Panc1 (cell line): ENCODE measurements at regions not wholly inside any gene's neighbourhood (a gene's known extent, or its start where the extent isn't known, plus 50 kb on each side); places are given as distances from the start of the nearest gene placed in this dataset.

ENCODE experiments used
- ATAC-seq: fragments of 200-7000 bp; cut with Tn5 transposase; 2 replicates; pipeline ENCODE4 v1.9.1; 2020; ENCODE audit warnings: mild to moderate bottlenecking, moderate library complexity
- BruUV-seq: library from RNA; stranded (reverse); fragments of 400-500 nt; replicated peaks from 2 replicates; lab custom pipeline; 2021; lab: Mats Ljungman, UMichigan
- CTCF ChIA-PET: fragments of 300-600 bp; sonication (Branson Sonifier 250); formaldehyde crosslinking; loops from one replicate; lab custom pipeline; 2022; ENCODE audit warnings: antibody characterized with exemption; lab: Charles Lee
- POLR2A ChIA-PET: fragments of 300-600 bp; sonication (Branson Sonifier 250); formaldehyde crosslinking; loops from one replicate; lab custom pipeline; 2022; ENCODE audit warnings: antibody characterized with exemption; lab: Charles Lee
- DNase-seq: peaks from one replicate; pipeline ENCODE4 v3.0.0-alpha.2; 2010; ENCODE audit warnings: low read depth, low spot score
- H3K27ac ChIP-seq: 2 replicates; pipeline ENCODE4 v1.5.1; 2011; ENCODE audit warnings: mild to moderate bottlenecking, low read length, inconsistent platforms
- H3K27me3 ChIP-seq: fragments of 200-500 bp; sonication (Bioruptor generic); 2 replicates; pipeline ENCODE4 v1.6.0; 2014; ENCODE audit warnings: low read length, inconsistent platforms; ENCODE audit not compliant: control insufficient read depth, insufficient read depth
- H3K36me3 ChIP-seq: fragments of 200-500 bp; sonication (Bioruptor generic); 2 replicates; pipeline ENCODE4 v1.5.1; 2014; ENCODE audit warnings: inconsistent platforms, mild to moderate bottlenecking, low read length, moderate library complexity; ENCODE audit not compliant: control insufficient read depth, insufficient read depth
- H3K4me1 ChIP-seq: 2 replicates; pipeline ENCODE4 v1.5.1; 2011; ENCODE audit warnings: inconsistent platforms, mild to moderate bottlenecking, low read length, moderate library complexity; ENCODE audit not compliant: control insufficient read depth, insufficient read depth
- H3K4me3 ChIP-seq, 2 experiments: 2 replicates each; pipeline ENCODE4 v1.5.1; 2011 to 2012; ENCODE audit warnings: low read depth in 2 of 2, low read length in 2 of 2, mild to moderate bottlenecking in 2 of 2, inconsistent platforms in 1 of 2, moderate library complexity in 1 of 2
- H3K9me3 ChIP-seq: fragments of 200-500 bp; sonication (Bioruptor generic); 2 replicates; pipeline ENCODE4 v1.5.1; 2014; ENCODE audit warnings: low read depth, mild to moderate bottlenecking, inconsistent platforms, low read length, moderate library complexity; ENCODE audit not compliant: control insufficient read depth, insufficient read depth
- CTCF ChIP-seq: fragments of 450-650 bp; IDR thresholded peaks from 2 replicates; pipeline ENCODE4 v1.5.1; 2017; ENCODE audit warnings: mild to moderate bottlenecking
- POLR2AphosphoS5 ChIP-seq: IDR thresholded peaks from 2 replicates; pipeline ENCODE4 v1.6.1; 2012; ENCODE audit warnings: mild to moderate bottlenecking, low read depth, low read length, moderate library complexity
- REST ChIP-seq, 2 experiments: IDR thresholded peaks; 2 replicates each; pipeline ENCODE4 v1.6.1; 2011 to 2012; ENCODE audit warnings: low read depth in 2 of 2, control low read depth in 1 of 2, low read length in 1 of 2, mild to moderate bottlenecking in 1 of 2, moderate library complexity in 1 of 2; ENCODE audit not compliant: insufficient read depth in 1 of 2
- SIN3A ChIP-seq: IDR thresholded peaks from 2 replicates; pipeline ENCODE4 v1.6.1; 2012; ENCODE audit warnings: low read depth, mild to moderate bottlenecking, low read length, moderate library complexity, borderline replicate concordance; ENCODE audit not compliant: insufficient read depth
- TCF7L2 ChIP-seq: IDR thresholded peaks from 2 replicates; pipeline ENCODE4 v1.6.1; 2011; ENCODE audit warnings: mild to moderate bottlenecking, low read depth, low read length, inconsistent platforms
- in situ Hi-C: cut with HindIII; loops from 2 replicates; pipeline ENCODE4 v1.10.0; 2016; ENCODE audit warnings: low sequenced_read_pairs, low pct_unique_long_range_greater_than_20kb
- intact Hi-C: fragments of 100-400 bp; cut with micrococcal nuclease; formaldehyde crosslinking; loops from one replicate; pipeline ENCODE4 v1.10.0; 2022; ENCODE audit not compliant: unreplicated experiment

DNA sequence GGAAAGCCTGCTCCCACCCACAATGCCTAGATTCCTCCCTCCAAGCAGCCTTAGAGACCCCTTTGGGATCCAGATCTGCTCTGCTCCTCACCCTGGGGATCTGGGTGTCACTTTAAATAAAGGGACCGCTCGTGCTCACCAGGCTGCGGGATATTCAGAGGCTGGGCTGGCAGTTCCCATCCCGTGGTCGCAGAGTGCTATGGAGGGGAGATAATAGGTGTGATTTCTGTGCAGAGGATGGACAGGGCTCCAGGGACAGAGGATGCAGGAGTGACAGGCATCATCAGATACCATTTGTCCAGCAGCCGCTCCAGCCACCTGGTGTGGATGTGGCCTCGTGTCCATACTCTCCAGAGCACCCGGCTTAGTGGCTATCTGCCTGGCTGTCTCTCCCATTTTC is 415.9 kb upstream of the SULF2 start:
- CTCF ChIA-PET, result no interaction called here
- intact Hi-C loops (no loop called here), in situ Hi-C loops (no loop called here)
- no peak overlapping the region for H3K4me3 ChIP-seq
- no TSS peak for BruUV-seq
- POLR2A ChIA-PET, result no interaction called here
- H3K27me3 ChIP-seq, result peaks cover 2% of the 10 kb centered on the region; the same call in 1 of the 2 replicates
- TF ChIP-seq CTCF (no peak), SIN3A (no peak), POLR2AphosphoS5 (no peak), REST (IDR thresholded peaks at IDR 0.05; ENCODE audit: insufficient read depth in 1 of 2, low read depth in 2 of 2, low read length in 1 of 2) (no peak), TCF7L2 (no peak)
- DNase-seq (no peak), ATAC-seq (no peak)
- no peak overlapping the region for H3K27ac ChIP-seq
- H3K4me1 ChIP-seq, result no peaks in the 10 kb centered on the region
- no peaks in the 10 kb centered on the region for H3K36me3 ChIP-seq
- H3K9me3 ChIP-seq, result no peaks in the 10 kb centered on the region

DNA sequence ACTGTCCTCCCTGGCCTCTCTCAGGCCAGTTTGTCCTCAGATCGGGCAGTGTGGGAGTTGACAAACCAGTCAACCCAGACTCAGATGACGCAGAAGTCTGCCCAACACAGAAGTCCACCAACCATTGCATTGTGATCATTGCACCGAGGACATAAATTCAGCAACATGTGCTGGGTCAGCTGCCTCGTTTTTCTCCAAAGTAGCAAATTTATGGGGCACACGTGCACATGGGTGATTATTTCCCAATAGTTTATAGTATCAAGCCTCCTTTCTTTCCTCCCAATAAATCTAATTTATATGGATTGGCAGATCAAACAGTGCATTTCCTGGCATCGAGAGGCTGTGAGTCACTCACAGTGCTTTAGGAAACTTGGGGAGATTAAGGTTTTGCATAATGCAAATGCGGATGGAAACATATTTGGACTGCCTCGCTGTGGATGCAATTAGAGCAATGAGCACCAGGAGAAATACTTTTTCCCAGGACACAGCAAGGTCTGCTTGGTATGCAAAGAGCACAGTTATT is 413.7 kb upstream of the SULF2 start:
- Histone ChIP-seq H3K27me3 (peaks cover 2% of the 10 kb centered on the region; the same call in 1 of the 2 replicates), H3K9me3 (no peaks in the 10 kb centered on the region), H3K4me3 (no peak overlapping the region), H3K36me3 (no peaks in the 10 kb centered on the region), H3K4me1 (no peaks in the 10 kb centered on the region), H3K27ac (no peak overlapping the region)
- ATAC-seq, result no peak
- BruUV-seq, result no TSS peak
- in situ Hi-C loops (no loop called here), intact Hi-C loops (no loop called here)
- TF ChIP-seq REST (IDR thresholded peaks at IDR 0.05; ENCODE audit: insufficient read depth in 1 of 2, low read depth in 2 of 2, low read length in 1 of 2) (no peak), POLR2AphosphoS5 (no peak), TCF7L2 (no peak), SIN3A (no peak), CTCF (no peak)
- CTCF ChIA-PET, result no interaction called here
- no peak for DNase-seq
- POLR2A ChIA-PET, result no interaction called here
